GM12891 (cell line): ENCODE measurements at regions not wholly inside any gene's neighbourhood (a gene's known extent, or its start where the extent isn't known, plus 50 kb on each side); places are given as distances from the start of the nearest gene placed in this dataset.

Experiments used
- DNase-seq: peaks from one replicate; pipeline ENCODE4 v3.0.0; 2011; ENCODE audit warnings: low spot score; ENCODE audit not compliant: insufficient read length
- FAIRE-seq: peaks from 2 replicates; lab custom pipeline; 2011; peaks lifted over from hg19 to GRCh38; lab: Jason Lieb, UNC
- PAX5 ChIP-seq: IDR thresholded peaks from 2 replicates; pipeline ENCODE4 v1.6.1; 2011; ENCODE audit warnings: low read length, moderate library complexity, mild to moderate bottlenecking; ENCODE audit not compliant: insufficient read depth, severe bottlenecking
- POLR2A ChIP-seq: IDR thresholded peaks from 2 replicates; pipeline ENCODE4 v1.6.1; 2011; ENCODE audit warnings: low read depth, low read length, control low read depth
- POLR2AphosphoS5 ChIP-seq: IDR thresholded peaks from 2 replicates; pipeline ENCODE4 v1.6.1; 2011; ENCODE audit warnings: low read depth, low read length, control low read depth
- POU2F2 ChIP-seq: IDR thresholded peaks from 2 replicates; pipeline ENCODE4 v1.6.1; 2011; ENCODE audit warnings: low read depth, mild to moderate bottlenecking, control low read depth, low read length, moderate library complexity
- SPI1 ChIP-seq: IDR thresholded peaks from 2 replicates; pipeline ENCODE4 v1.6.1; 2011; ENCODE audit warnings: low read depth, low read length, control low read depth
- TAF1 ChIP-seq: IDR thresholded peaks from 2 replicates; pipeline ENCODE4 v1.6.1; 2011; ENCODE audit warnings: low read depth, low read length, control low read depth

DNA sequence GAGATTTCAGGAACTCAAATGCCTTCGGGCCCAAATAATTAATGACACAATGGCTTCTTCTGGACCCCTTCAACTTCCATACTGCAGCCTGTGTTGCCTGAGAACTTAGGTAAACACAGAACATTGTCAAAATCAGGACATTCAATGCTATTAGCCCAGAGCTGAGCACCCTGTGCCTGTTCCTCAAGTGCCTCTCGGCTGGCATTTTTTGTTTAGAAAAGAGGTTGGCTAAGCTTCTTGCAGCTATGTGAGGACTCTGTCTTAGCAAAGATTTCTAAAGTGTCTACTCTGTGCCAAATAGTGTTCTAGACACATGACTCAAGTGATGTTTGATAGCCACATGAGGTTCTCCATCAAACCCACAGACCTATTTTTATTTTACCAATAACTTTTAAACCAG lies 289.3 kb upstream of the ARID1B start:
- FAIRE-seq (no peak), DNase-seq (no peak)
- TF ChIP-seq POLR2A: no peak
- TF ChIP-seq SPI1: no peak

DNA sequence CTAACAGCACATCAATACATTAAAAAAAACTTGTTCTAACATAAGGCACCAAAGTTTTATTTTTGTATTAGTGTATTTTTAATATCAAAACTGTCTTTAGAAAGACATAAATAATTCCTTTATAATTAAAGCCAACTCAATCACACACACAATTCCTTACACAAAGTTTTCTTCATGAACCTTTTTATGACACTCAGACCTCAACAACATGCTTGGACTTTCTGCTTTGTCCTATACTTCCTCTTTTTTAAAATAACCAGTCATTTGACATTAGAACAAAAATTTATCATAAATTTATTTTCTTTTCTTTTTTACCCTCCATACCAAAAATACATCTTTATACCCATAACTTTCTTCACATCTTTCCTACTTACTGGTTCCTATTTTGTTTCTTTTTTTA lies 292.0 kb upstream of the ARID1B start:
- FAIRE-seq (no peak), DNase-seq (no peak)

DNA sequence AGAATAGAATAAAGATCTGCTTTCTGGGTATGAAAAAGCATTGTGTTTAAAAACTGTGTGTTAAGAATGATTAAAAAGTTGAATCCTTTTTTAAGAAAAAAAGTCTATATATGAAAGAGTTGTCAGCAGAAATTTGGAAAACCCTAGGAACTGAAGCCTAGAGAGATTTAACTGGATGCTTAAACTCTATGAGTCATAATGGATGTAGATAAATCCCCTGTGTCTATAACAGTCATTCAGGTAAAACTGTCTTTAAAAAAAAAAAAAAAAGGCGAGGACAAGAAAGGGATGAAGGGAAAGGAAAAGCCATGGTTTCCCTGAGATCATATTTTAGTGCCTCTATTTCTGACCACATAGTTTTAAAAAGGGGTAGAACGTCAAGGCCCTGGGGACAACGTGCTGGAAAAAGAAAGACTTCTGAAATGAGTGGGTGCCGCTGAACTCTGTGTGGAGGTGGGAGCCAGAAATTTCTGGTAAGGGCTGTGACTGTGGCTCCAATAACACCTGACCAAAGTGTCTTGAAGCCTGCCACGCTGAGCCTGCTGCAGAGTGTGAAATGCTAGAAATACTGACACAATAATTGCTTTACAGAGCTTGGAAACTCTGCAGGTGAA lies 302.6 kb upstream of the ARID1B start:
- DNase-seq: no peak
- TF ChIP-seq POLR2A (no peak), POLR2AphosphoS5 (no peak), PAX5 (no peak)
- FAIRE-seq: no peak

More for the DNA sequence above, 292.0 kb upstream of the ARID1B start:
- TF ChIP-seq TAF1: no peak
- TF ChIP-seq PAX5: no peak
- no peak for TF ChIP-seq POU2F2
- no peak for TF ChIP-seq SPI1
- TF ChIP-seq POLR2A: no peak
- TF ChIP-seq POLR2AphosphoS5: no peak

DNA sequence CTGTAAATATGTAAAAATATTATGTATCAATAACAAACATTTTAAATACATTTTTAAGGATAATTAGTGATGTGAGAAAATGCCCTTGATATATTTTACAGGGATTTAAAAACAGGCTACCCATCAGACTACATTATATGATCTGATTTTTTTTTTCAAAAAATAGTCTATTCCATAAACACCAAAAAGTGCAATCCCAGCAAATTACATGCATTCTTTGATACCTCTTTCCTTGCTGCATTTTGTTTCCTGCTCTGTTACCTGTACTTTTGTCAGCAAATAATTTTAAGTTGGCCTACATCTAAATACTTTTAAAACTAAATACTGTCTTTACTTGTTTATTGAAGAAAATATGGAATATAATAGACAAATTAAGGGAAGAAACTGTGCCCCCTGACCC lies 306.2 kb upstream of the ARID1B start:
- no peak for FAIRE-seq
- no peak for DNase-seq
- TF ChIP-seq TAF1 (no peak), POLR2AphosphoS5 (no peak), POU2F2 (no peak), SPI1 (no peak)

DNA sequence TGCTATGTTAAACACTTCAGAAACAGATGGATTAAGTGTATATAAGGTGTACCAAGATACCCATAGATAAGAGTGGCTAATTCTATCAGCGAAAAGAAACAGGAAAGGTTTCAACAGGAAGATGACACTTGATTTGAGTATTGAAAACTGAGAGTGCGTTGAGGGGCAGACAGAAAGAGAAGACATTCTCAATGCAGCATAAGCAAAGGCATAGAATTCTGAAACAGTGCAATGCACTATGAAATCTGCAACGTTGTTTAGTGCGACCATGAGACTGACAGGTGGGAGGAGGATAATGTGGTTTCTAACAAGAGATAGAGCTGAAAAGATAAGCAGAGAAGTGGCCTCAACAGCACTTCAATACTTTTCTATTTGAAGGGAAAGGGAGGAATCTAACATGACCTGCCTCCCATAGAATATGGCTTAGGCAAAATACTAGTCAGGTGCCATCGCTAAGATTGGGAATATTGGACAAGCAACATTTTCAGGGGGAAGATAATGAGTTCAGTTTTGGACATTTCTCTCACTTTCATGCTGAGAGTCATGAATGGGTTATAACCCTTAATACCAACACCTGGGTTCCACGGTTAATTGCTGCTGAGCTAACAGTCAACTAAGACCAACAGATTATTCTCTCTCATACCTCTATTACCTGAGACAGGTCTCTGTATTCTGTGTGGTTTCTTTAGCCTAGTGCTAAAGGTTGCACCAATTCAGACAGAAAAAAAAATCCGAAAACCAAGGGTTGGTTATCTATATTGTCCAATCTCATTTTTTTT lies 312.9 kb upstream of the ARID1B start:
- FAIRE-seq (no peak), DNase-seq (no peak)
- TF ChIP-seq SPI1 (no peak), POLR2A (no peak), PAX5 (no peak), POU2F2 (no peak), POLR2AphosphoS5 (no peak), TAF1 (no peak)

DNA sequence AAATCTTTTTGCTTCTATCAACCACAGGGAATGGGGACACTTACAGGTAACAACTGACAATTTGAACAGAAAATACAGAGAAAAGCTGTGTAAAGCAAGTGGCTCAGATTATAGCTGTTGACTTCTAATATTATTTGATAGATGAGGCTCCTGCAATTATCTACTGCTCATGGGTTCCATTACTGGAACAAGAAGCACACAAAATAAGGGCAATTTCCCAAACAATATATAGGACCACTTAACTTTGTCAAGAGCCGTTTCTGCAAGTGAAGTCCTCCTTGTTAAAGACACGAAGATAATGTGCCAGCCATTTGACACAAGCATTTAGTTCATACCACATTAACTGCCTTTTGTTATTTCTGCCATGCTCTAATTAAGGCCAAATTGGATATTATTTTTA lies 315.5 kb upstream of the ARID1B start:
- DNase-seq (no peak), FAIRE-seq (no peak)
- no peak for TF ChIP-seq POLR2AphosphoS5
- no peak for TF ChIP-seq PAX5
- no peak for TF ChIP-seq POU2F2
- no peak for TF ChIP-seq TAF1
- TF ChIP-seq POLR2A: no peak
- no peak for TF ChIP-seq SPI1

DNA sequence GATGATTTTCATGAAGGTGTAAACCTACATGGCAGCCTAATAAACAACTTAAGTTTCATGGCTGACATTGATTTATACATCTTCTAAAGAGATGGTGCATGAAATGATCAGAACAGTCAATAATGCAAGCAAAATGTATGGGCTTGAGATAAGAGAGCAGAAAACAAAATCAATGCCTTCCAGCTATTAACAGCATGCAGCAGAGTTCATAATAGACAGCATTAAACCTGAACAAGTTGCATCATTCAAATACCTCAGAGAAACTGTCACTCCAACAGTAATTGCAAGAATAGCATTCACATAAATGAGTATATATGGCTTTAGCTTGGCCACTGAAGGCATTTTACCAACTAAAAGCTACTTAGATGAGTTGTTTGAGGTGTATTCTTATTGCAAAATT lies 319.6 kb upstream of the ARID1B start:
- DNase-seq (no peak), FAIRE-seq (peak; percentile 13)
- no peak for TF ChIP-seq POU2F2
- no peak for TF ChIP-seq POLR2A
- TF ChIP-seq TAF1: no peak
- no peak for TF ChIP-seq PAX5
- TF ChIP-seq POLR2AphosphoS5: no peak
- no peak for TF ChIP-seq SPI1

DNA sequence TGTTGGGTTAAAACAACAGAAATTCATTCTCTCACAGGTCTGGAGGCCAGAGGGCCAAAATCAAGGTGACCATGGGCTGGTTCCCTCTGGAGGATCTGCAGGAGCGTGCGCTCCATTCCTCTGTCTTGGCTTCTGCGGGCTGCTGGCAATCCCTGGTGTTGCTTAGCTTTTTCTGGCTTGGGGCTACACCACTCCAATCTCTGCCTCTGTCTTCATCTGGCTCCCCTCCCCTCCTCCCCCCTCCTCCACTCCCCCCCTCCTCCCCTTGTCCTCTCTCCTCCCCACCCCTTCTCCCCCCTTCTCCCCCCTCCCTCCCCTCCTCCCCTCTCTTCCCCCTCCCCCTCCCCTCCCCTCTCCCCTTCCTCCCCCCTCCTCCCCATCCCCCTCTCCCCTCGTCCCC lies 321.3 kb upstream of the ARID1B start:
- TF ChIP-seq POLR2AphosphoS5 (no peak), POLR2A (no peak), TAF1 (no peak), POU2F2 (no peak), SPI1 (no peak), PAX5 (no peak)
- FAIRE-seq (no peak), DNase-seq (no peak)

DNA sequence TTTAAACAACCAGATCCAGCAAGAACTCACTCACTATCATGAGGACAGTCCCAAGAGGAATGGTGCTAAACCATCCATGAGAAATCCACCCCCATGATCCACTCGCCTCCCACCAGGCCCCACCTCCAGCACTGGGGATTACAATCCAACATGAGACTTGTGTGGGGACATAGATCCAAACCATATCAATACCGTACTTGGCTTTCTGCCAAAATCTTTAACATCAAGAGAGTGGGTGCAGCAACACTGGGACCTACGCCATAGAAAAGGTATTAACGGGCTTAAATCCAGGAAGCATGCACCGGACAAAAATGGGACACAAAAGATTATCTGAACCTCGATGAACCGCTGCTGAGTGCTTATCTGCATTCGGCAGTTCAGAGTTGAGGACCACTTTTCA lies 322.3 kb upstream of the ARID1B start:
- FAIRE-seq: no peak
- no peak for DNase-seq
- no peak for TF ChIP-seq PAX5
- TF ChIP-seq POLR2AphosphoS5: no peak
- TF ChIP-seq TAF1: no peak
- TF ChIP-seq SPI1: no peak
- TF ChIP-seq POLR2A: no peak
- TF ChIP-seq POU2F2: no peak

DNA sequence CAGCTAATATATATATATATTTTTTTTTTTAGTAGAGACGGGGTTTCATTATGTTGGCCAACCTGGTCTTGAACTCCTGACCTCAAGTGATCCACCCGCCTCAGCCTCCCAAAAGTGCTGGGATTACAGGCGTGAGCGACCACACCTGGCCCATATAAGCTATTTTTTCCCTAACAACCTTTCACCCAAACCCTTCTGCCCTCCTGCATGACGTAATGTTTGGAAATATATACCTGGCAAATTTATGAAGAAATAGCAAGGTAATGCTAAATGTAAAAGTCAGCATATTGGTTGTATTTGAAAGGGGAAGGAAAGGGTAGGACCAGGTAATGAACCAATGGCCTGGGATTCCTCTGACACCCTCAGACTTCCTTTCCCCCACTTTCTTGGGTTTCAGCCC lies 325.5 kb upstream of the ARID1B start:
- TF ChIP-seq SPI1 (no peak), PAX5 (no peak), POU2F2 (no peak), POLR2A (no peak), POLR2AphosphoS5 (no peak), TAF1 (no peak)
- FAIRE-seq: no peak
- DNase-seq: no peak
